ENCODE measurements at regions not wholly inside any gene's neighbourhood (a gene's known extent, or its start where the extent isn't known, plus 50 kb on each side); places are given as distances from the start of the nearest gene placed in this dataset.

DNA sequence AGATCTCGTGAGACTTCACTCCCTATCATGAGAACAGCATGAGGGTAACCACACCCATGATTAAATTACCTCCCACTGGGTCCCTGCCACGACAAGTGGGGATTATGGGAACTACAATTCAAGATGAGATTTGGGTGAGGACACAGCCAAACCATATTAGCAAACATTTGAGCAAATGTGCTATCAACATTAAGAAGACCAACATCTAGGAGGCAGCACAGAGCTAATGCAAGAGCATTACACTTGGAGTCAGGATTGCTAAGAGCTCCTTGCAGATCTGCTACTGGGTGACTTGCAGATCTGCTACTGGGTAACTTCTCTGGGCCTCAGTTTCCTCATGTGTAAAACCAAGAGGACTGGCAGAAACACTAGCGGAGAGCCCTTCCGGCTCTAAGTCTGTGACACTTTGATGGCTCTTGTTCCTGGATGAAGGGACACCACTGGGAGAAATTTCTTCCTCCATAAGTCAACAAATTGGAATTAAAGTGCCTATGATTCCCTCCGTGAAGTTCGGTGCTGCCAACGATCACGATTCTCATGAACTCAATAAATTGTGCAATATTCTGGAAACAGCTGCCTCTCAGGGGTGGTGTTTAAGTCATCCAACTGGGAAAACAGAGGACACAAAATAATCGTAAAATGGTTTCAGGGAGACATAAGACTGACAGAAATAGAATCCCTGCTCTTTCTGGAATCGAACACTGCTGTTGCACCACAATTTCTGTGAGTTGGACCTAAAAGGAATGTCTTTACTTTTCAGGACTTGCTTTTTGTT lies 115.8 kb upstream of the ITGB1 start:
- DNase-seq (ENCODE audit: low read depth, low spot score) (no peak), ATAC-seq (no peak)
- Histone ChIP-seq H3K36me3 (ENCODE audit: control insufficient read depth, insufficient read depth, low read length) (no peaks in the 10 kb centered on the region), H3K4me3 (ENCODE audit: low read depth in 2 of 2, low read length in 2 of 2) (no peak overlapping the region), H3K27ac (ENCODE audit: low read length) (no peak overlapping the region; the same call in 1 of the 2 replicates), H3K4me1 (ENCODE audit: control insufficient read depth, insufficient read depth, low read length) (no peaks in the 10 kb centered on the region), H3K9me3 (ENCODE audit: control insufficient read depth, insufficient read depth, low read depth, low read length) (no peaks in the 10 kb centered on the region), H3K27me3 (ENCODE audit: control insufficient read depth, insufficient read depth, low read length) (no peaks in the 10 kb centered on the region)
- intact Hi-C loops (cut with micrococcal nuclease; ENCODE audit: unreplicated experiment) = no loop called here
- ChIA-PET POLR2A (no interaction called here), CTCF (no interaction called here)
- BruUV-seq (replicated peaks) = no TSS peak
- in situ Hi-C loops (cut with HindIII; ENCODE audit: low pct_unique_long_range_greater_than_20kb, low sequenced_read_pairs) = no loop called here
- no peak for TF ChIP-seq POLR2AphosphoS5 (IDR thresholded peaks at IDR 0.05; ENCODE audit: low read depth, low read length)
- TF ChIP-seq, protein P1, sequence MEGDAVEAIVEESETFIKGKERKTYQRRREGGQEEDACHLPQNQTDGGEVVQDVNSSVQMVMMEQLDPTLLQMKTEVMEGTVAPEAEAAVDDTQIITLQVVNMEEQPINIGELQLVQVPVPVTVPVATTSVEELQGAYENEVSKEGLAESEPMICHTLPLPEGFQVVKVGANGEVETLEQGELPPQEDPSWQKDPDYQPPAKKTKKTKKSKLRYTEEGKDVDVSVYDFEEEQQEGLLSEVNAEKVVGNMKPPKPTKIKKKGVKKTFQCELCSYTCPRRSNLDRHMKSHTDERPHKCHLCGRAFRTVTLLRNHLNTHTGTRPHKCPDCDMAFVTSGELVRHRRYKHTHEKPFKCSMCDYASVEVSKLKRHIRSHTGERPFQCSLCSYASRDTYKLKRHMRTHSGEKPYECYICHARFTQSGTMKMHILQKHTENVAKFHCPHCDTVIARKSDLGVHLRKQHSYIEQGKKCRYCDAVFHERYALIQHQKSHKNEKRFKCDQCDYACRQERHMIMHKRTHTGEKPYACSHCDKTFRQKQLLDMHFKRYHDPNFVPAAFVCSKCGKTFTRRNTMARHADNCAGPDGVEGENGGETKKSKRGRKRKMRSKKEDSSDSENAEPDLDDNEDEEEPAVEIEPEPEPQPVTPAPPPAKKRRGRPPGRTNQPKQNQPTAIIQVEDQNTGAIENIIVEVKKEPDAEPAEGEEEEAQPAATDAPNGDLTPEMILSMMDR (IDR thresholded peaks at IDR 0.05) = peak; percentile 11; the same call in 1 of the 2 replicates
- no peak for TF ChIP-seq SIN3A (IDR thresholded peaks at IDR 0.05; ENCODE audit: borderline replicate concordance, insufficient read depth, low read depth, low read length)
- TF ChIP-seq, protein P2, sequence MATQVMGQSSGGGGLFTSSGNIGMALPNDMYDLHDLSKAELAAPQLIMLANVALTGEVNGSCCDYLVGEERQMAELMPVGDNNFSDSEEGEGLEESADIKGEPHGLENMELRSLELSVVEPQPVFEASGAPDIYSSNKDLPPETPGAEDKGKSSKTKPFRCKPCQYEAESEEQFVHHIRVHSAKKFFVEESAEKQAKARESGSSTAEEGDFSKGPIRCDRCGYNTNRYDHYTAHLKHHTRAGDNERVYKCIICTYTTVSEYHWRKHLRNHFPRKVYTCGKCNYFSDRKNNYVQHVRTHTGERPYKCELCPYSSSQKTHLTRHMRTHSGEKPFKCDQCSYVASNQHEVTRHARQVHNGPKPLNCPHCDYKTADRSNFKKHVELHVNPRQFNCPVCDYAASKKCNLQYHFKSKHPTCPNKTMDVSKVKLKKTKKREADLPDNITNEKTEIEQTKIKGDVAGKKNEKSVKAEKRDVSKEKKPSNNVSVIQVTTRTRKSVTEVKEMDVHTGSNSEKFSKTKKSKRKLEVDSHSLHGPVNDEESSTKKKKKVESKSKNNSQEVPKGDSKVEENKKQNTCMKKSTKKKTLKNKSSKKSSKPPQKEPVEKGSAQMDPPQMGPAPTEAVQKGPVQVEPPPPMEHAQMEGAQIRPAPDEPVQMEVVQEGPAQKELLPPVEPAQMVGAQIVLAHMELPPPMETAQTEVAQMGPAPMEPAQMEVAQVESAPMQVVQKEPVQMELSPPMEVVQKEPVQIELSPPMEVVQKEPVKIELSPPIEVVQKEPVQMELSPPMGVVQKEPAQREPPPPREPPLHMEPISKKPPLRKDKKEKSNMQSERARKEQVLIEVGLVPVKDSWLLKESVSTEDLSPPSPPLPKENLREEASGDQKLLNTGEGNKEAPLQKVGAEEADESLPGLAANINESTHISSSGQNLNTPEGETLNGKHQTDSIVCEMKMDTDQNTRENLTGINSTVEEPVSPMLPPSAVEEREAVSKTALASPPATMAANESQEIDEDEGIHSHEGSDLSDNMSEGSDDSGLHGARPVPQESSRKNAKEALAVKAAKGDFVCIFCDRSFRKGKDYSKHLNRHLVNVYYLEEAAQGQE (IDR thresholded peaks at IDR 0.05; ENCODE audit: insufficient read depth in 1 of 2, low read depth in 2 of 2, low read length in 1 of 2) = no peak
- TF ChIP-seq TCF7L2 (IDR thresholded peaks at IDR 0.05; ENCODE audit: low read depth, low read length) = no peak

DNA sequence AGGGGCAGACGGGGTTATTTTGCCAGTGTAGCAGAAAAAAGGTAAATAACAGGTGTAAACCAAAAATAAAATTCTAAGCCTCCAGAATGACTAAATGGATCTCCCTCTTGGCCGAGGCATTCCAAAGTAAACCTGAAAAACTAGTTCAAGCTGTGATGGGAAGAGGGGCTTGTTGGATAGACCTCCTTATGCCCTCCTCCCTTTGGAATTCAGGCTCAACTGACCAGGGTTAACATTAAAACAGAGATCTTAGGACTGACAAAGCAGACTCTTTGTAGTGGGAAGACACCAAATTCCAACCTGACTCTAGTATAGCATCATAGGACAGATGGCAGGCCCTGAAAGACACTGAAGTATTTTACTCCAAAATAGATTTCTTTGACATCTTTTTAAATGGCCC lies 113.8 kb upstream of the ITGB1 start:
- CTCF ChIA-PET = no interaction called here
- no peaks in the 10 kb centered on the region for H3K27me3 ChIP-seq (ENCODE audit: control insufficient read depth, insufficient read depth, low read length)
- no TSS peak for BruUV-seq (replicated peaks)
- DNase-seq (ENCODE audit: low read depth, low spot score) = no peak
- H3K4me3 ChIP-seq (ENCODE audit: low read depth in 2 of 2, low read length in 2 of 2) = no peak overlapping the region
- no peaks in the 10 kb centered on the region for H3K9me3 ChIP-seq (ENCODE audit: control insufficient read depth, insufficient read depth, low read depth, low read length)
- intact Hi-C loops (cut with micrococcal nuclease; ENCODE audit: unreplicated experiment) = no loop called here
- TF ChIP-seq, protein P1 (IDR thresholded peaks at IDR 0.05) = no peak
- no peak for TF ChIP-seq SIN3A (IDR thresholded peaks at IDR 0.05; ENCODE audit: borderline replicate concordance, insufficient read depth, low read depth, low read length)
- TF ChIP-seq, protein P2 (IDR thresholded peaks at IDR 0.05; ENCODE audit: insufficient read depth in 1 of 2, low read depth in 2 of 2, low read length in 1 of 2) = no peak
- no peak for TF ChIP-seq TCF7L2 (IDR thresholded peaks at IDR 0.05; ENCODE audit: low read depth, low read length)
- TF ChIP-seq POLR2AphosphoS5 (IDR thresholded peaks at IDR 0.05; ENCODE audit: low read depth, low read length) = no peak
- H3K4me1 ChIP-seq (ENCODE audit: control insufficient read depth, insufficient read depth, low read length) = no peaks in the 10 kb centered on the region
- in situ Hi-C loops (cut with HindIII; ENCODE audit: low pct_unique_long_range_greater_than_20kb, low sequenced_read_pairs) = no loop called here
- H3K36me3 ChIP-seq (ENCODE audit: control insufficient read depth, insufficient read depth, low read length) = no peaks in the 10 kb centered on the region
- no peak for ATAC-seq
- POLR2A ChIA-PET = no interaction called here
- peak overlapping the region; percentile 17; the same call in 1 of the 2 replicates for H3K27ac ChIP-seq (ENCODE audit: low read length)
